ENCODE measurements at regions not wholly inside any gene's neighbourhood (a gene's known extent, or its start where the extent isn't known, plus 50 kb on each side); places are given as distances from the start of the nearest gene placed in this dataset.

DNA sequence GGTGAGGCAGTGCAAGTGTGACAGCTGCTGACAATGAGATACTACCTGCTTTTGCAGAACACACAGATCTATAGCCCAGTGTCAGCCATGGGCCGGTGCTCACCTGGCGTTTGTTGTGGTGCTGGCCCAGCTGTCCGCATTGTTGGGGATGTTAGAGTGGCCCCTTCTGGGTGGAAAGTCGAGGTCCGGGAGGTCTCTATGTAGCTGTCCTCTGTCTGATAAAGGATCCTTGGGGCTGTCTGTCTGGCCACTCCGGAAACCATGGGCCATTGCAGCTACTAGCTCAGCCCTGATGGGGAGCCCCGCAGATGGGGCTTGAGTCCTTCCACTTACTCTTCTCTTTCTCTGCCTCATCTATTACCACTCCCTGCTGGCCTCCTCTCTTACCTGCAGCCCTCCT lies 181.5 kb upstream of the TSHZ3 start:
- TF ChIP-seq PHF8 (IDR thresholded peaks at IDR 0.05; ENCODE audit: borderline replicate concordance, low read depth) (no peak), POLR2A (IDR thresholded peaks at IDR 0.05; ENCODE audit: low read length) (no peak), POLR2AphosphoS2 (conservative IDR thresholded peaks at IDR 0.05; ENCODE audit: low read length) (no peak), EP300 (IDR thresholded peaks at IDR 0.05) (no peak), TP53 (CRISPR knock-in tag; IDR thresholded peaks at IDR 0.05) (no peak), BHLHE40 (IDR thresholded peaks at IDR 0.05; ENCODE audit: low read depth, low read length) (no peak), MAZ (IDR thresholded peaks at IDR 0.05; ENCODE audit: borderline replicate concordance, low read depth, low read length) (no peak), RAD21 (conservative IDR thresholded peaks at IDR 0.05 in 1 of 2, IDR thresholded peaks at IDR 0.05 in 1 of 2) (no peak), EHMT2 (IDR thresholded peaks at IDR 0.05; ENCODE audit: low read depth) (no peak), FOXS1 (CRISPR knock-in tag; IDR thresholded peaks at IDR 0.05) (no peak), KDM1A (IDR thresholded peaks at IDR 0.05; ENCODE audit: low read depth) (no peak)
- TF ChIP-seq, protein P1, sequence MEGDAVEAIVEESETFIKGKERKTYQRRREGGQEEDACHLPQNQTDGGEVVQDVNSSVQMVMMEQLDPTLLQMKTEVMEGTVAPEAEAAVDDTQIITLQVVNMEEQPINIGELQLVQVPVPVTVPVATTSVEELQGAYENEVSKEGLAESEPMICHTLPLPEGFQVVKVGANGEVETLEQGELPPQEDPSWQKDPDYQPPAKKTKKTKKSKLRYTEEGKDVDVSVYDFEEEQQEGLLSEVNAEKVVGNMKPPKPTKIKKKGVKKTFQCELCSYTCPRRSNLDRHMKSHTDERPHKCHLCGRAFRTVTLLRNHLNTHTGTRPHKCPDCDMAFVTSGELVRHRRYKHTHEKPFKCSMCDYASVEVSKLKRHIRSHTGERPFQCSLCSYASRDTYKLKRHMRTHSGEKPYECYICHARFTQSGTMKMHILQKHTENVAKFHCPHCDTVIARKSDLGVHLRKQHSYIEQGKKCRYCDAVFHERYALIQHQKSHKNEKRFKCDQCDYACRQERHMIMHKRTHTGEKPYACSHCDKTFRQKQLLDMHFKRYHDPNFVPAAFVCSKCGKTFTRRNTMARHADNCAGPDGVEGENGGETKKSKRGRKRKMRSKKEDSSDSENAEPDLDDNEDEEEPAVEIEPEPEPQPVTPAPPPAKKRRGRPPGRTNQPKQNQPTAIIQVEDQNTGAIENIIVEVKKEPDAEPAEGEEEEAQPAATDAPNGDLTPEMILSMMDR (IDR thresholded peaks at IDR 0.05), result no peak
- TF ChIP-seq, protein P2, sequence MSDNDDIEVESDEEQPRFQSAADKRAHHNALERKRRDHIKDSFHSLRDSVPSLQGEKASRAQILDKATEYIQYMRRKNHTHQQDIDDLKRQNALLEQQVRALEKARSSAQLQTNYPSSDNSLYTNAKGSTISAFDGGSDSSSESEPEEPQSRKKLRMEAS (IDR thresholded peaks at IDR 0.05), result no peak
- TF ChIP-seq, protein P3, sequence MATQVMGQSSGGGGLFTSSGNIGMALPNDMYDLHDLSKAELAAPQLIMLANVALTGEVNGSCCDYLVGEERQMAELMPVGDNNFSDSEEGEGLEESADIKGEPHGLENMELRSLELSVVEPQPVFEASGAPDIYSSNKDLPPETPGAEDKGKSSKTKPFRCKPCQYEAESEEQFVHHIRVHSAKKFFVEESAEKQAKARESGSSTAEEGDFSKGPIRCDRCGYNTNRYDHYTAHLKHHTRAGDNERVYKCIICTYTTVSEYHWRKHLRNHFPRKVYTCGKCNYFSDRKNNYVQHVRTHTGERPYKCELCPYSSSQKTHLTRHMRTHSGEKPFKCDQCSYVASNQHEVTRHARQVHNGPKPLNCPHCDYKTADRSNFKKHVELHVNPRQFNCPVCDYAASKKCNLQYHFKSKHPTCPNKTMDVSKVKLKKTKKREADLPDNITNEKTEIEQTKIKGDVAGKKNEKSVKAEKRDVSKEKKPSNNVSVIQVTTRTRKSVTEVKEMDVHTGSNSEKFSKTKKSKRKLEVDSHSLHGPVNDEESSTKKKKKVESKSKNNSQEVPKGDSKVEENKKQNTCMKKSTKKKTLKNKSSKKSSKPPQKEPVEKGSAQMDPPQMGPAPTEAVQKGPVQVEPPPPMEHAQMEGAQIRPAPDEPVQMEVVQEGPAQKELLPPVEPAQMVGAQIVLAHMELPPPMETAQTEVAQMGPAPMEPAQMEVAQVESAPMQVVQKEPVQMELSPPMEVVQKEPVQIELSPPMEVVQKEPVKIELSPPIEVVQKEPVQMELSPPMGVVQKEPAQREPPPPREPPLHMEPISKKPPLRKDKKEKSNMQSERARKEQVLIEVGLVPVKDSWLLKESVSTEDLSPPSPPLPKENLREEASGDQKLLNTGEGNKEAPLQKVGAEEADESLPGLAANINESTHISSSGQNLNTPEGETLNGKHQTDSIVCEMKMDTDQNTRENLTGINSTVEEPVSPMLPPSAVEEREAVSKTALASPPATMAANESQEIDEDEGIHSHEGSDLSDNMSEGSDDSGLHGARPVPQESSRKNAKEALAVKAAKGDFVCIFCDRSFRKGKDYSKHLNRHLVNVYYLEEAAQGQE (IDR thresholded peaks at IDR 0.05), result no peak

Data from A549 (cell line).